ENCODE measurements at regions not wholly inside any gene's neighbourhood (a gene's known extent, or its start where the extent isn't known, plus 50 kb on each side); places are given as distances from the start of the nearest gene placed in this dataset.

GRCh38 chr13:31927219-31927653 is 104.3 kb upstream of the FRY start:
- in situ Hi-C loops (cut with MboI; ENCODE audit: low sequenced_read_pairs, unreplicated experiment), result no loop called here
- no peak for TF ChIP-seq CTCF (IDR thresholded peaks at IDR 0.05; ENCODE audit: borderline replicate concordance, control extremely low read depth, extremely low read depth, insufficient read depth, missing control alignments)
- no peak for DNase-seq (ENCODE audit: low spot score)

GRCh38 chr13:31929031-31929770 is 102.4 kb upstream of the FRY start:
- no peak for DNase-seq (ENCODE audit: low spot score)
- in situ Hi-C loops (cut with MboI; ENCODE audit: low sequenced_read_pairs, unreplicated experiment), result no loop called here
- TF ChIP-seq CTCF (IDR thresholded peaks at IDR 0.05; ENCODE audit: borderline replicate concordance, control extremely low read depth, extremely low read depth, insufficient read depth, missing control alignments), result no peak

GRCh38 chr13:31930490-31930889 is 101.1 kb upstream of the FRY start:
- in situ Hi-C loops (cut with MboI; ENCODE audit: low sequenced_read_pairs, unreplicated experiment), result no loop called here
- no peak for DNase-seq (ENCODE audit: low spot score)

GRCh38 chr13:31930901-31931522 is 100.6 kb upstream of the FRY start:
- DNase-seq (ENCODE audit: low spot score), result peak; percentile 62
- in situ Hi-C loops (cut with MboI; ENCODE audit: low sequenced_read_pairs, unreplicated experiment), result no loop called here
- TF ChIP-seq CTCF (IDR thresholded peaks at IDR 0.05; ENCODE audit: borderline replicate concordance, control extremely low read depth, extremely low read depth, insufficient read depth, missing control alignments), result no peak

More at GRCh38 chr13:31930490-31930889, 101.1 kb upstream of the FRY start:
- TF ChIP-seq CTCF (IDR thresholded peaks at IDR 0.05; ENCODE audit: borderline replicate concordance, control extremely low read depth, extremely low read depth, insufficient read depth, missing control alignments), result no peak

- TF ChIP-seq CTCF (IDR thresholded peaks at IDR 0.05; ENCODE audit: borderline replicate concordance, control extremely low read depth, extremely low read depth, insufficient read depth, missing control alignments), result no peak
- DNase-seq (ENCODE audit: low spot score), result no peak
- in situ Hi-C loops (cut with MboI; ENCODE audit: low sequenced_read_pairs, unreplicated experiment), result no loop called here
Measured at GRCh38 chr13:31937436-31937835, 94.1 kb upstream of the FRY start.

- no peak for TF ChIP-seq CTCF (IDR thresholded peaks at IDR 0.05; ENCODE audit: borderline replicate concordance, control extremely low read depth, extremely low read depth, insufficient read depth, missing control alignments)
- no peak for DNase-seq (ENCODE audit: low spot score)
- in situ Hi-C loops (cut with MboI; ENCODE audit: low sequenced_read_pairs, unreplicated experiment), result no loop called here
Measured at GRCh38 chr13:31940076-31940475, 91.5 kb upstream of the FRY start.

Measured in GM13976 (cell line).